Aorta (tissue), 5 donors: ENCODE measurements at regions not wholly inside any gene's neighbourhood (a gene's known extent, or its start where the extent isn't known, plus 50 kb on each side); places are given as distances from the start of the nearest gene placed in this dataset.

ENCODE experiments used
- ATAC-seq: fragments of 200-7000 bp; cut with Tn5 transposase; one replicate; pipeline ENCODE4 v1.9.1; 2022; ENCODE audit warnings: moderate library complexity; ENCODE audit not compliant: low FRiP score
- DNase-seq, 2 donors: peaks; one replicate each; pipeline ENCODE4 v3.0.0-alpha.2; 2020
- H3K27ac ChIP-seq, 2 donors: one replicate each; pipeline ENCODE4 v1.5.1; 2013; ENCODE audit warnings: low read length in 2 of 2, mild to moderate bottlenecking in 2 of 2, moderate library complexity in 2 of 2, control low read depth in 1 of 2, inconsistent platforms in 1 of 2, low read depth in 1 of 2
- H3K27me3 ChIP-seq, 2 donors: one replicate each; pipeline ENCODE4 v1.6.1; 2013; ENCODE audit warnings: control low read depth in 1 of 2, low read length in 1 of 2, mild to moderate bottlenecking in 1 of 2, moderate library complexity in 1 of 2; ENCODE audit not compliant: insufficient read depth in 2 of 2, control insufficient read depth in 1 of 2
- H3K36me3 ChIP-seq, 2 donors: one replicate each; pipeline ENCODE4 v1.6.1; 2013; ENCODE audit warnings: control low read depth in 1 of 2, low read length in 1 of 2, mild to moderate bottlenecking in 1 of 2; ENCODE audit not compliant: insufficient read depth in 2 of 2, control insufficient read depth in 1 of 2
- H3K4me1 ChIP-seq, 2 donors: one replicate each; pipeline ENCODE4 v1.6.1; 2013; ENCODE audit warnings: low read length in 2 of 2, control low read depth in 1 of 2, mild to moderate bottlenecking in 1 of 2, moderate library complexity in 1 of 2; ENCODE audit not compliant: insufficient read depth in 2 of 2, control insufficient read depth in 1 of 2
- H3K4me3 ChIP-seq, 2 donors: one replicate each; pipeline ENCODE4 v1.5.1; 2013; ENCODE audit warnings: low read length in 2 of 2, control low read depth in 1 of 2, mild to moderate bottlenecking in 1 of 2
- H3K9me3 ChIP-seq: one replicate; pipeline ENCODE4 v1.6.1; 2013; ENCODE audit warnings: mild to moderate bottlenecking, low read length; ENCODE audit not compliant: control insufficient read depth
- WGBS, 2 donors: extraction: QIAGEN DNeasy Blood & Tissue Kit; methylation state at CpG; one replicate each; pipeline ENCODE4 v1.1.7; 2013; 5-methylcytosine and 5-hydroxymethylcytosine counted together
- intact Hi-C, 2 donors: fragments of 100-400 bp; cut with DNase I; formaldehyde crosslinking; loops; one replicate each; pipeline versions ENCODE4 v1.14.2 to v1.15.0; 2022
- donor health status: healthy with polysubstance abuse.
- donor health status: Bipolar disorder and iron deficiency.
- donor health status: DM: no; HTN: no; CAD: no.
- donor health status: DM: no; HTN: no; CAD: no.
- donor health status: DM: yes; HTN: yes; CAD: no.

- no peaks in the 10 kb centered on the region for H3K36me3 ChIP-seq
- ATAC-seq: no peak
- H3K27me3 ChIP-seq: no peaks in the 10 kb centered on the region
- no peak overlapping the region for H3K4me3 ChIP-seq
- no peak for DNase-seq
- H3K9me3 ChIP-seq: peaks cover 2% of the 10 kb centered on the region
- WGBS, 2 donors: 96 to 98% methylated on average over 4 of the region's 4 CpGs
- H3K27ac ChIP-seq: no peak overlapping the region
- H3K4me1 ChIP-seq: no peaks in the 10 kb centered on the region
- intact Hi-C loops: no loop called here
Observed at GRCh38 chr1:83067954-83068353, 931.0 kb downstream of the TTLL7 start.

DNA sequence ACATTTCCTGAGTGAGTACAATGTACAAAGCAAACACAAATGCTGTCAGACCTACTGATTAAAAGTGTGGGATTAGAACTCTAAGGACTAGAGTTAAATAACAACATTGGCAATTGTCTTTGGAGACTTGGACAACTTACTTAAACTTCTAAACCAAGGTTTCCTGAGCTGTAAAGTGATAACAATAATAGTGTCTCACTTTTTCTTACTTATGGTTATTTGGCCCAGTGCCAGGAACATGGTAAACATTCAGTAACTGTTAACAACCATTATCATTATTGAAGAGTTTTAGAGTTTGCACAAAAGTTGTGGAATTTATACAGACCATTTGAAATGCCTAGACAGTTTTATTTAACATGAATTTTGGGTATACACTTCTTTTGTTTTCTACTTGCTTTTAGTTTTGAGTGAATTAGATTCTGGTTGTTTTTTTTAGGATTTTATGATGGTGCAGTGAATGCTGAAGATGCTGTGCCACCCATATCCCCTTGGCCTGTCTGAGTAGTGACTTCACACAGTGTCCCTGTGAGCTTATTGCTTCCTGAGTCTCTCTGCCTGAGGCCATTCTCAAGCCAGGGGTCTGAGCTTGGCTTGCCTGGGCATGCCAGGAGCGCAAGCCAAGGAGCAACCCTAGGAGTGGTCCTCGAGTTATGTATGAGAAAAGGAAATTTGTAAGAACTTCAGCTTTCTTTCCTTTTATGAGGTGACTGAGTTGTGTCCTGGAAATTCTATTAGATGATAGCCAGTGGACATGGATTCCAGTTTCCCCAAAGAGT is 932.8 kb downstream of the TTLL7 start:
- Histone ChIP-seq H3K4me3 (no peak overlapping the region), H3K27me3 (no peaks in the 10 kb centered on the region), H3K9me3 (peaks cover 2% of the 10 kb centered on the region), H3K27ac (no peak overlapping the region), H3K4me1 (no peaks in the 10 kb centered on the region), H3K36me3 (no peaks in the 10 kb centered on the region)
- intact Hi-C loops: no loop called here
- ATAC-seq: no peak
- 92 to 96% methylated on average over 2 of the region's 2 CpGs for WGBS, 2 donors
- no peak for DNase-seq

GRCh38 chr1:83064589-83065242 is 934.2 kb downstream of the TTLL7 start:
- H3K4me3 ChIP-seq: peak overlapping the region in 1 of 2 donors; percentile 54
- WGBS, 2 donors: 91 to 93% methylated on average over 4 of the region's 4 CpGs
- ATAC-seq (no peak), DNase-seq (no peak)
- no peaks in the 10 kb centered on the region for H3K9me3 ChIP-seq
- intact Hi-C loops: no loop called here
- no peaks in the 10 kb centered on the region for H3K4me1 ChIP-seq
- no peaks in the 10 kb centered on the region for H3K36me3 ChIP-seq
- H3K27ac ChIP-seq: no peak overlapping the region
- no peaks in the 10 kb centered on the region for H3K27me3 ChIP-seq

GRCh38 chr1:83060651-83061390 is 938.1 kb downstream of the TTLL7 start:
- DNase-seq (no peak), ATAC-seq (no peak)
- 52 to 61% methylated on average over 5 of the region's 5 CpGs for WGBS, 2 donors
- Histone ChIP-seq H3K9me3 (no peaks in the 10 kb centered on the region), H3K36me3 (no peaks in the 10 kb centered on the region), H3K4me3 (no peak overlapping the region), H3K27me3 (no peaks in the 10 kb centered on the region), H3K4me1 (no peaks in the 10 kb centered on the region), H3K27ac (no peak overlapping the region)
- intact Hi-C loops: no loop called here

DNA sequence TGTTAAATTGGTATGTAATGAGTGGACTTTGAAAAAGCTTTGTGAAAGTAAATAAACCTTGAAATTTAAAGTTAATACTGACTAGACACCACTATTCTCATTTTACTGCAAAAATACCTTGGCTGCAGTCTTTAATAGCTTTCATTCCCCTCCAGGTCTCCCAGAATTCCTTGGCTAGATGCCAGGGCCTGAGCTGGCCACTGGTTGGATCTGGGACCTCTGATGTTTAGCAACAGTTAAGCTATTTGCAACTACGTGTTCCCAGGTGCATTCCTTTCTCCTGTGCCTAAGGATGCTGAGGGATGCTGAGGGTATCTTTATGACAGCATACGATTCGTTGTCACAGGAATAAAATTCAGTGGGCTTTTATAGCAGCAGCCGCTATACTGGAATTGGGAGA is 938.7 kb downstream of the TTLL7 start:
- H3K36me3 ChIP-seq: no peaks in the 10 kb centered on the region
- H3K27me3 ChIP-seq: no peaks in the 10 kb centered on the region
- no peaks in the 10 kb centered on the region for H3K9me3 ChIP-seq
- no peak for DNase-seq
- intact Hi-C loops: no loop called here
- no peak overlapping the region for H3K4me3 ChIP-seq
- ATAC-seq: no peak
- WGBS, 2 donors: 60 to 71% methylated on average over 4 of the region's 4 CpGs
- no peaks in the 10 kb centered on the region for H3K4me1 ChIP-seq
- no peak overlapping the region for H3K27ac ChIP-seq

- DNase-seq (no peak), ATAC-seq (no peak)
- H3K9me3 ChIP-seq: no peaks in the 10 kb centered on the region
- H3K4me3 ChIP-seq: no peak overlapping the region
- no peaks in the 10 kb centered on the region for H3K4me1 ChIP-seq
- H3K36me3 ChIP-seq: no peaks in the 10 kb centered on the region
- no peaks in the 10 kb centered on the region for H3K27me3 ChIP-seq
- H3K27ac ChIP-seq: no peak overlapping the region
- intact Hi-C loops: no loop called here
Observed at GRCh38 chr1:83058327-83058726, 940.6 kb downstream of the TTLL7 start.

- H3K36me3 ChIP-seq: no peaks in the 10 kb centered on the region
- WGBS, 2 donors: 68 to 75% methylated on average over 2 of the region's 2 CpGs
- intact Hi-C loops: no loop called here
- H3K9me3 ChIP-seq: no peaks in the 10 kb centered on the region
- no peak for DNase-seq
- ATAC-seq: no peak
- H3K4me3 ChIP-seq: no peak overlapping the region
- H3K27ac ChIP-seq: no peak overlapping the region
- no peaks in the 10 kb centered on the region for H3K4me1 ChIP-seq
- no peaks in the 10 kb centered on the region for H3K27me3 ChIP-seq
Observed at GRCh38 chr1:83055391-83056170, 943.4 kb downstream of the TTLL7 start.

GRCh38 chr1:83053446-83053845 is 945.5 kb downstream of the TTLL7 start:
- Histone ChIP-seq H3K27ac (no peak overlapping the region), H3K27me3 (no peaks in the 10 kb centered on the region), H3K9me3 (no peaks in the 10 kb centered on the region), H3K4me1 (no peaks in the 10 kb centered on the region), H3K4me3 (no peak overlapping the region), H3K36me3 (no peaks in the 10 kb centered on the region)
- DNase-seq (no peak), ATAC-seq (no peak)
- 35% methylated on average over 4 of the region's 4 CpGs for WGBS, 2 donors
- intact Hi-C loops: no loop called here
